B cell (primary cell): ENCODE measurements at regions not wholly inside any gene's neighbourhood (a gene's known extent, or its start where the extent isn't known, plus 50 kb on each side); places are given as distances from the start of the nearest gene placed in this dataset.
"Not testable (repeated sequence)": the region's sequence is repeated elsewhere in the genome, so short reads cannot be mapped to it uniquely, and the experiment has no call there.

ENCODE experiments used
- ATAC-seq: fragments of 200-7000 bp; cut with Tn5 transposase; one replicate; pipeline ENCODE4 v1.10.0; 2021; ENCODE audit warnings: low read depth, mild to moderate bottlenecking, moderate number of reproducible peaks, moderate library complexity
- CTCF ChIA-PET: fragments of 350-600 bp; sonication (Branson Sonifier 250); formaldehyde crosslinking; loops from one replicate; lab custom pipeline; 2021; ENCODE audit warnings: antibody characterized with exemption, inconsistent platforms; lab: Charles Lee
- POLR2A ChIA-PET: fragments of 350-600 bp; sonication (Branson Sonifier 250); formaldehyde crosslinking; loops from one replicate; lab custom pipeline; 2021; ENCODE audit warnings: antibody characterized with exemption; lab: Charles Lee
- DNase-seq: peaks from one replicate; pipeline ENCODE4 v3.0.0; 2013
- H2AFZ ChIP-seq: 2 replicates; pipeline ENCODE4 v1.6.1; 2012; ENCODE audit warnings: mild to moderate bottlenecking, low read depth, low read length; ENCODE audit not compliant: insufficient read depth, poor library complexity, severe bottlenecking
- H3K27ac ChIP-seq, 2 donors: 1 replicate in 1 of 2; 2 replicates in 1 of 2; pipeline ENCODE4 v1.5.1; 2012 to 2013; ENCODE audit warnings: low read length in 2 of 2, mild to moderate bottlenecking in 2 of 2, moderate library complexity in 1 of 2
- H3K27me3 ChIP-seq, 4 experiments: fragments of 200-600 bp in 1 of 4; sonication (generic) in 1 of 4; replicated peaks in 1 of 4; 1 replicate in 2 of 4; 2 replicates in 2 of 4; pipeline versions ENCODE4 v1.6.1 to v1.7.0; 2013 to 2016; ENCODE audit warnings: low read length in 3 of 4, mild to moderate bottlenecking in 2 of 4, mixed read lengths in 1 of 4, moderate library complexity in 1 of 4; ENCODE audit not compliant: insufficient read depth in 4 of 4, control insufficient read depth in 3 of 4; ENCODE audit errors: control extremely low read depth in 1 of 4
- H3K36me3 ChIP-seq, 2 experiments: replicated peaks in 1 of 2; 1 replicate in 1 of 2; 2 replicates in 1 of 2; pipeline versions ENCODE4 v1.6.1 to v1.7.1; 2013; ENCODE audit warnings: low read length in 1 of 2; ENCODE audit not compliant: insufficient read depth in 2 of 2, control insufficient read depth in 1 of 2; ENCODE audit errors: control extremely low read depth in 1 of 2, extremely low read depth in 1 of 2
- H3K4me1 ChIP-seq, 2 donors: fragments of 200-600 bp in 1 of 2; sonication (generic) in 1 of 2; 1 replicate in 1 of 2; 2 replicates in 1 of 2; pipeline versions ENCODE4 v1.5.1 to v1.6.1; 2013 to 2017; ENCODE audit warnings: low read length in 2 of 2; ENCODE audit not compliant: control insufficient read depth in 2 of 2, insufficient read depth in 2 of 2
- H3K4me2 ChIP-seq: replicated peaks from 2 replicates; pipeline ENCODE3; 2012; ENCODE audit warnings: mild to moderate bottlenecking, low read depth, low read length; ENCODE audit not compliant: poor library complexity, severe bottlenecking
- H3K4me3 ChIP-seq, 5 experiments: fragments of 200-600 bp in 1 of 5; sonication (generic) in 1 of 5; 1 replicate in 3 of 5; 2 replicates in 2 of 5; pipeline versions ENCODE4 v1.5.1 to v1.7.0; 2011 to 2016; ENCODE audit warnings: low read length in 4 of 5, mild to moderate bottlenecking in 4 of 5, low read depth in 2 of 5, control low read depth in 1 of 5, moderate library complexity in 1 of 5; ENCODE audit not compliant: insufficient read depth in 1 of 5; ENCODE audit errors: control extremely low read depth in 1 of 5, extremely low read depth in 1 of 5
- H3K79me2 ChIP-seq: fragments of 200-600 bp; sonication (generic); one replicate; pipeline ENCODE4 v1.6.0; 2016; ENCODE audit warnings: low read length; ENCODE audit not compliant: control insufficient read depth, insufficient read depth
- H3K9ac ChIP-seq: fragments of 200-600 bp; sonication (generic); 2 replicates; pipeline ENCODE4 v1.6.1; 2017; ENCODE audit warnings: mild to moderate bottlenecking, low read length, moderate library complexity
- H3K9me3 ChIP-seq, 3 donors: one replicate each; pipeline versions ENCODE4 v1.6.1 to v1.7.1; 2013; ENCODE audit warnings: low read length in 2 of 3; ENCODE audit not compliant: control insufficient read depth in 2 of 3, insufficient read depth in 1 of 3; ENCODE audit errors: control extremely low read depth in 1 of 3
- H4K20me1 ChIP-seq: 2 replicates; pipeline ENCODE4 v1.6.0; 2012; ENCODE audit warnings: mild to moderate bottlenecking, low read length; ENCODE audit not compliant: insufficient read depth, control insufficient read depth, poor library complexity, severe bottlenecking
- H3K27ac Mint-ChIP-seq: one replicate; pipeline ENCODE4 v1.8.0; 2021; ENCODE audit warnings: mixed read lengths
- H3K27me3 Mint-ChIP-seq: one replicate; pipeline ENCODE4 v1.8.0; 2021; ENCODE audit warnings: mixed read lengths
- H3K4me1 Mint-ChIP-seq: one replicate; pipeline ENCODE4 v1.8.0; 2021; ENCODE audit warnings: mixed read lengths
- H3K4me3 Mint-ChIP-seq: one replicate; pipeline ENCODE4 v1.8.0; 2021; ENCODE audit warnings: mixed read lengths
- H3K9me3 Mint-ChIP-seq: one replicate; pipeline ENCODE4 v1.8.0; 2022; ENCODE audit warnings: mixed read lengths; ENCODE audit not compliant: insufficient read depth
- CTCF ChIP-seq: fragments of 200-600 bp; IDR thresholded peaks from one replicate; pipeline ENCODE4 v1.8.0; 2022; ENCODE audit warnings: antibody characterized with exemption, mild to moderate bottlenecking
- WGBS: methylation state at CpG from one replicate; pipeline ENCODE4 v1.1.5; 2013; ENCODE audit warnings: missing lambda C conversion rate; ENCODE audit not compliant: insufficient coverage; 5-methylcytosine and 5-hydroxymethylcytosine counted together
- intact Hi-C: fragments of 100-400 bp; cut with micrococcal nuclease; formaldehyde crosslinking; loops from one replicate; pipeline ENCODE4 v1.10.0; 2022

GRCh38 chr4:67412153-67412712, 133.1 kb downstream of the CENPC start:
- CTCF ChIA-PET = interaction anchor here (0.8 to 2.6 kb wide), 2 partner anchors 16 to 20 kb away, joined by 3 to 12 read pairs; no protein-coding TSS in a partner anchor
- not testable (repeated sequence) for DNase-seq, H3K9me3 Mint-ChIP-seq

GRCh38 chr4:67403342-67403741, 142.0 kb downstream of the CENPC start:
- no peaks in the 10 kb centered on the region for H3K36me3 ChIP-seq
- no peak overlapping the region for H3K27ac ChIP-seq
- no peak overlapping the region for H3K4me3 ChIP-seq
- Mint-ChIP-seq H3K27me3 (no peaks in the 10 kb centered on the region), H3K27ac (no peak overlapping the region), H3K9me3 (no peaks in the 10 kb centered on the region), H3K4me3 (no peak overlapping the region), H3K4me1 (no peaks in the 10 kb centered on the region)
- no peak overlapping the region for H3K9ac ChIP-seq
- no peak for TF ChIP-seq CTCF
- H3K27me3 ChIP-seq = no peaks in the 10 kb centered on the region
- H3K9me3 ChIP-seq = no peaks in the 10 kb centered on the region
- ATAC-seq (no peak), DNase-seq (no peak)
- H4K20me1 ChIP-seq = no peaks in the 10 kb centered on the region
- H3K4me2 ChIP-seq = no peak overlapping the region
- H3K79me2 ChIP-seq = no peaks in the 10 kb centered on the region
- ChIA-PET POLR2A (interaction anchor here (0.6 kb wide), 1 partner anchor 10 kb away, joined by 5 read pairs; no protein-coding TSS in a partner anchor), CTCF (interaction anchor here (2.8 kb wide), 1 partner anchor 11 kb away, joined by 14 read pairs; no protein-coding TSS in a partner anchor)
- H2AFZ ChIP-seq = no peak overlapping the region
- no peaks in the 10 kb centered on the region for H3K4me1 ChIP-seq
- intact Hi-C loops = no loop called here

More at GRCh38 chr4:67412153-67412712, 133.1 kb downstream of the CENPC start:
- H3K27me3 Mint-ChIP-seq, H3K9me3 ChIP-seq, H3K27ac Mint-ChIP-seq, H3K4me1 Mint-ChIP-seq, H3K36me3 ChIP-seq, H3K9ac ChIP-seq, H3K4me1 ChIP-seq, intact Hi-C loops, H3K27ac ChIP-seq, H3K79me2 ChIP-seq, H3K27me3 ChIP-seq, POLR2A ChIA-PET, H3K4me3 ChIP-seq, ATAC-seq, H4K20me1 ChIP-seq, H3K4me2 ChIP-seq, H3K4me3 Mint-ChIP-seq, H2AFZ ChIP-seq: not testable (repeated sequence)
- 92% methylated on average over 12 of the region's 15 CpGs for WGBS
